ENCODE measurements at regions not wholly inside any gene's neighbourhood (a gene's known extent, or its start where the extent isn't known, plus 50 kb on each side); places are given as distances from the start of the nearest gene placed in this dataset.

- TF ChIP-seq SP1 (IDR thresholded peaks at IDR 0.05; ENCODE audit: low read depth, low read length) (no peak), CBX8 (IDR thresholded peaks at IDR 0.05; ENCODE audit: borderline replicate concordance, low read depth, low read length) (no peak), SIX5 (IDR thresholded peaks at IDR 0.05; ENCODE audit: low read depth, low read length) (no peak), JUN (IDR thresholded peaks at IDR 0.05; ENCODE audit: low read depth, low read length) (no peak), NRF1 (IDR thresholded peaks at IDR 0.05; ENCODE audit: low read depth, low read length) (no peak), EP300 (IDR thresholded peaks at IDR 0.05; ENCODE audit: borderline replicate concordance in 1 of 2, low read depth in 2 of 2, low read length in 2 of 2) (no peak), JUND (IDR thresholded peaks at IDR 0.05; ENCODE audit: low read length) (no peak), RAD21 (IDR thresholded peaks at IDR 0.05 in 1 of 2, conservative IDR thresholded peaks at IDR 0.05 in 1 of 2; ENCODE audit: low read depth in 2 of 2, low read length in 2 of 2) (no peak), HDAC2 (IDR thresholded peaks at IDR 0.05; ENCODE audit: borderline replicate concordance in 1 of 2, low read depth in 2 of 2, low read length in 2 of 2) (no peak), POLR2A (IDR thresholded peaks at IDR 0.05; ENCODE audit: control extremely low read depth in 1 of 2, low read depth in 2 of 2, low read length in 2 of 2) (no peak), ZNF274 (IDR thresholded peaks at IDR 0.05; ENCODE audit: borderline replicate concordance, extremely low read depth, low read length) (no peak), KDM5A (IDR thresholded peaks at IDR 0.05; ENCODE audit: low read length) (no peak), USF2 (IDR thresholded peaks at IDR 0.05; ENCODE audit: low read length) (no peak)
- TF ChIP-seq, protein P1, sequence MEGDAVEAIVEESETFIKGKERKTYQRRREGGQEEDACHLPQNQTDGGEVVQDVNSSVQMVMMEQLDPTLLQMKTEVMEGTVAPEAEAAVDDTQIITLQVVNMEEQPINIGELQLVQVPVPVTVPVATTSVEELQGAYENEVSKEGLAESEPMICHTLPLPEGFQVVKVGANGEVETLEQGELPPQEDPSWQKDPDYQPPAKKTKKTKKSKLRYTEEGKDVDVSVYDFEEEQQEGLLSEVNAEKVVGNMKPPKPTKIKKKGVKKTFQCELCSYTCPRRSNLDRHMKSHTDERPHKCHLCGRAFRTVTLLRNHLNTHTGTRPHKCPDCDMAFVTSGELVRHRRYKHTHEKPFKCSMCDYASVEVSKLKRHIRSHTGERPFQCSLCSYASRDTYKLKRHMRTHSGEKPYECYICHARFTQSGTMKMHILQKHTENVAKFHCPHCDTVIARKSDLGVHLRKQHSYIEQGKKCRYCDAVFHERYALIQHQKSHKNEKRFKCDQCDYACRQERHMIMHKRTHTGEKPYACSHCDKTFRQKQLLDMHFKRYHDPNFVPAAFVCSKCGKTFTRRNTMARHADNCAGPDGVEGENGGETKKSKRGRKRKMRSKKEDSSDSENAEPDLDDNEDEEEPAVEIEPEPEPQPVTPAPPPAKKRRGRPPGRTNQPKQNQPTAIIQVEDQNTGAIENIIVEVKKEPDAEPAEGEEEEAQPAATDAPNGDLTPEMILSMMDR (IDR thresholded peaks at IDR 0.05; ENCODE audit: control extremely low read depth in 1 of 3, insufficient read depth in 1 of 3, low read depth in 1 of 3, low read length in 3 of 3), result no peak
These were observed 67.5 kb downstream of the MYEOV start for GRCh38 chr11:69361466-69361865.

Data from H1 (cell line).